Panc1 (cell line): ENCODE measurements at regions not wholly inside any gene's neighbourhood (a gene's known extent, or its start where the extent isn't known, plus 50 kb on each side); places are given as distances from the start of the nearest gene placed in this dataset.

Experiments
- CTCF ChIP-seq: fragments of 450-650 bp; IDR thresholded peaks from 2 replicates; pipeline ENCODE4 v1.5.1; 2017; ENCODE audit warnings: mild to moderate bottlenecking
- POLR2AphosphoS5 ChIP-seq: IDR thresholded peaks from 2 replicates; pipeline ENCODE4 v1.6.1; 2012; ENCODE audit warnings: mild to moderate bottlenecking, low read depth, low read length, moderate library complexity
- REST ChIP-seq, 2 experiments: IDR thresholded peaks; 2 replicates each; pipeline ENCODE4 v1.6.1; 2011 to 2012; ENCODE audit warnings: low read depth in 2 of 2, control low read depth in 1 of 2, low read length in 1 of 2, mild to moderate bottlenecking in 1 of 2, moderate library complexity in 1 of 2; ENCODE audit not compliant: insufficient read depth in 1 of 2
- SIN3A ChIP-seq: IDR thresholded peaks from 2 replicates; pipeline ENCODE4 v1.6.1; 2012; ENCODE audit warnings: low read depth, mild to moderate bottlenecking, low read length, moderate library complexity, borderline replicate concordance; ENCODE audit not compliant: insufficient read depth

- TF ChIP-seq CTCF (no peak), POLR2AphosphoS5 (no peak), REST (IDR thresholded peaks at IDR 0.05; ENCODE audit: insufficient read depth in 1 of 2, low read depth in 2 of 2, low read length in 1 of 2) (no peak), SIN3A (no peak)
These were observed 458.8 kb downstream of the METTL4 start for GRCh38 chr18:2112435-2113045.
